Spleen (tissue), 7 donors: ENCODE measurements at regions not wholly inside any gene's neighbourhood (a gene's known extent, or its start where the extent isn't known, plus 50 kb on each side); places are given as distances from the start of the nearest gene placed in this dataset.

Experiments
- CTCF ChIP-seq, 11 experiments: fragments of 200-600 bp in 7 of 11; fragments of 450-650 bp in 4 of 11; sonication (generic) in 4 of 11; IDR thresholded peaks in 8 of 11; conservative IDR thresholded peaks in 3 of 11; 1 replicate in 7 of 11; 2 replicates in 4 of 11; pipeline versions ENCODE4 v1.4.0 to v1.8.0; 2016 to 2021; ENCODE audit warnings: antibody characterized with exemption in 11 of 11, inconsistent platforms in 4 of 11, mild to moderate bottlenecking in 1 of 11
- POLR2A ChIP-seq, 3 donors: fragments of 450-650 bp; IDR thresholded peaks; one replicate each; pipeline ENCODE4 v1.5.1; 2017; ENCODE audit warnings: antibody characterized with exemption in 3 of 3, mild to moderate bottlenecking in 1 of 3
- donor health status: DM: no; HTN: no; CAD: no; lungs with moderate emphysema.
- donor health status: DM: no; HTN: no; CAD: no.
- donor health status: DM: no; HTN: no; CAD: no.

- TF ChIP-seq CTCF (IDR thresholded peaks at IDR 0.05 in 8 of 11, conservative IDR thresholded peaks at IDR 0.05 in 3 of 11) (no peak), POLR2A (IDR thresholded peaks at IDR 0.05) (no peak)
These were observed 133.0 kb downstream of the CD83 start for GRCh38 chr6:14250573-14250972.
